DND-41 (cell line): ENCODE measurements at regions not wholly inside any gene's neighbourhood (a gene's known extent, or its start where the extent isn't known, plus 50 kb on each side); places are given as distances from the start of the nearest gene placed in this dataset.

Experiments
- CTCF ChIP-seq: IDR thresholded peaks from 2 replicates; pipeline ENCODE4 v1.5.1; 2012; ENCODE audit warnings: borderline replicate concordance, low read length, moderate library complexity, mild to moderate bottlenecking; ENCODE audit not compliant: poor library complexity, severe bottlenecking; ENCODE audit errors: extremely low read depth
- EZH2 ChIP-seq: IDR thresholded peaks from 3 replicates; pipeline ENCODE4 v1.6.1; 2012; ENCODE audit warnings: borderline replicate concordance, low read depth, mild to moderate bottlenecking, moderate library complexity, low read length, inconsistent platforms; ENCODE audit not compliant: severe bottlenecking

GRCh38 chr9:90019626-90020025 lies 414.8 kb downstream of the GADD45G start:
- TF ChIP-seq CTCF (no peak), EZH2 (no peak)
